GM12874 (cell line): ENCODE measurements at regions not wholly inside any gene's neighbourhood (a gene's known extent, or its start where the extent isn't known, plus 50 kb on each side); places are given as distances from the start of the nearest gene placed in this dataset.

Source experiments
- CTCF ChIP-seq: IDR thresholded peaks from 2 replicates; pipeline ENCODE4 v1.5.1; 2011; ENCODE audit warnings: low read depth, mild to moderate bottlenecking, control low read depth, low read length, moderate library complexity; ENCODE audit not compliant: insufficient read depth

GRCh38 chrX:25561190-25561589, 545.4 kb upstream of the ARX start:
- TF ChIP-seq CTCF = no peak

- TF ChIP-seq CTCF = no peak
These were observed 557.9 kb upstream of the ARX start for GRCh38 chrX:25573631-25574030.

- TF ChIP-seq CTCF = no peak
These were observed 541.2 kb upstream of the MAGEB18 start for GRCh38 chrX:25596921-25597320.

- no peak for TF ChIP-seq CTCF
These were observed 540.6 kb upstream of the MAGEB18 start for GRCh38 chrX:25597551-25597950.

GRCh38 chrX:25599061-25599460, 539.1 kb upstream of the MAGEB18 start:
- no peak for TF ChIP-seq CTCF

- TF ChIP-seq CTCF = no peak
These were observed 537.4 kb upstream of the MAGEB18 start for GRCh38 chrX:25600776-25601175.

- TF ChIP-seq CTCF = no peak
These were observed 536.8 kb upstream of the MAGEB18 start for GRCh38 chrX:25601323-25601722.

GRCh38 chrX:25618248-25618647, 519.9 kb upstream of the MAGEB18 start:
- TF ChIP-seq CTCF = no peak
